ENCODE measurements at regions not wholly inside any gene's neighbourhood (a gene's known extent, or its start where the extent isn't known, plus 50 kb on each side); places are given as distances from the start of the nearest gene placed in this dataset.
"Not testable (repeated sequence)": the region's sequence is repeated elsewhere in the genome, so short reads cannot be mapped to it uniquely, and the experiment has no call there.

GRCh38 chr4:3929431-3929830 lies 163.2 kb downstream of the ADRA2C start:
- H3K27ac ChIP-seq (ENCODE audit: low read length); ATAC-seq; H3K4me1 Mint-ChIP-seq; H3K27ac Mint-ChIP-seq; H3K36me3 ChIP-seq (ENCODE audit: control insufficient read depth, insufficient read depth, low read length); H3K27me3 ChIP-seq (ENCODE audit: control insufficient read depth, insufficient read depth, low read length); H3K4me1 ChIP-seq (ENCODE audit: control insufficient read depth, insufficient read depth, low read length); H3K4me3 Mint-ChIP-seq; H3K9me3 Mint-ChIP-seq; H3K36me3 Mint-ChIP-seq; H3K9me3 ChIP-seq (ENCODE audit: control insufficient read depth, insufficient read depth, low read length); DNase-seq; intact Hi-C loops (cut with micrococcal nuclease); H3K4me3 ChIP-seq (ENCODE audit: low read length): not testable (repeated sequence)
- peaks cover 20 to 23% of the 10 kb centered on the region in 2 donors for H3K27me3 Mint-ChIP-seq (ENCODE audit: low read depth in 2 of 2)
- whole genome bisulfite sequencing (ENCODE audit: insufficient coverage), result 93% methylated on average over 8 of the region's 8 CpGs

GRCh38 chr4:3932734-3933133 lies 166.5 kb downstream of the ADRA2C start:
- ATAC-seq; DNase-seq; H3K27ac Mint-ChIP-seq; H3K36me3 Mint-ChIP-seq; H3K4me3 Mint-ChIP-seq; H3K4me1 Mint-ChIP-seq; H3K36me3 ChIP-seq (ENCODE audit: control insufficient read depth, insufficient read depth, low read length); H3K9me3 Mint-ChIP-seq; H3K27ac ChIP-seq (ENCODE audit: low read length); intact Hi-C loops (cut with micrococcal nuclease); H3K4me3 ChIP-seq (ENCODE audit: low read length); H3K27me3 ChIP-seq (ENCODE audit: control insufficient read depth, insufficient read depth, low read length); H3K4me1 ChIP-seq (ENCODE audit: control insufficient read depth, insufficient read depth, low read length); H3K9me3 ChIP-seq (ENCODE audit: control insufficient read depth, insufficient read depth, low read length): not testable (repeated sequence)
- WGBS (ENCODE audit: insufficient coverage), result 89% methylated on average over 7 of the region's 8 CpGs
- H3K27me3 Mint-ChIP-seq (ENCODE audit: low read depth in 2 of 2), result peaks cover 12 to 21% of the 10 kb centered on the region in 2 donors

- ATAC-seq, result not testable (repeated sequence)
These were observed 169.2 kb downstream of the ADRA2C start for GRCh38 chr4:3935406-3935805.

GRCh38 chr4:3936184-3936583 lies 170.0 kb downstream of the ADRA2C start:
- no peaks in the 10 kb centered on the region for H3K36me3 ChIP-seq (ENCODE audit: control insufficient read depth, insufficient read depth, low read length)
- ATAC-seq (no peak), DNase-seq (no peak)
- H3K36me3 Mint-ChIP-seq, result no peaks in the 10 kb centered on the region
- TF ChIP-seq CTCF (IDR thresholded peaks at IDR 0.05), result no peak
- H3K4me3 ChIP-seq (ENCODE audit: low read length), result no peak overlapping the region
- no peak overlapping the region for H3K27ac Mint-ChIP-seq
- no peaks in the 10 kb centered on the region for H3K4me1 Mint-ChIP-seq
- intact Hi-C loops (cut with micrococcal nuclease), result no loop called here
- no peaks in the 10 kb centered on the region for H3K4me1 ChIP-seq (ENCODE audit: control insufficient read depth, insufficient read depth, low read length)
- no peak overlapping the region for H3K4me3 Mint-ChIP-seq
- H3K9me3 ChIP-seq (ENCODE audit: control insufficient read depth, insufficient read depth, low read length), result no peaks in the 10 kb centered on the region
- no peak overlapping the region for H3K27ac ChIP-seq (ENCODE audit: low read length)
- no peaks in the 10 kb centered on the region for H3K27me3 ChIP-seq (ENCODE audit: control insufficient read depth, insufficient read depth, low read length)
- WGBS (ENCODE audit: insufficient coverage), result 90% methylated on average over 12 of the region's 13 CpGs
- peaks cover 0 to 5% of the 10 kb centered on the region in 2 donors for H3K27me3 Mint-ChIP-seq (ENCODE audit: low read depth in 2 of 2)
- H3K9me3 Mint-ChIP-seq, result no peaks in the 10 kb centered on the region

More at GRCh38 chr4:3935406-3935805, 169.2 kb downstream of the ADRA2C start:
- H3K27ac ChIP-seq (ENCODE audit: low read length); H3K27me3 Mint-ChIP-seq (ENCODE audit: low read depth in 2 of 2); H3K4me1 Mint-ChIP-seq; H3K27ac Mint-ChIP-seq; H3K4me1 ChIP-seq (ENCODE audit: control insufficient read depth, insufficient read depth, low read length); H3K36me3 ChIP-seq (ENCODE audit: control insufficient read depth, insufficient read depth, low read length); H3K36me3 Mint-ChIP-seq; H3K4me3 ChIP-seq (ENCODE audit: low read length); H3K9me3 ChIP-seq (ENCODE audit: control insufficient read depth, insufficient read depth, low read length); H3K4me3 Mint-ChIP-seq; intact Hi-C loops (cut with micrococcal nuclease); H3K9me3 Mint-ChIP-seq; H3K27me3 ChIP-seq (ENCODE audit: control insufficient read depth, insufficient read depth, low read length); DNase-seq: not testable (repeated sequence)
- 94% methylated on average over 10 of the region's 10 CpGs for WGBS (ENCODE audit: insufficient coverage)

GRCh38 chr4:3937849-3938562 lies 171.8 kb downstream of the ADRA2C start:
- DNase-seq; H3K36me3 Mint-ChIP-seq; H3K4me3 Mint-ChIP-seq; H3K4me3 ChIP-seq (ENCODE audit: low read length); ATAC-seq; intact Hi-C loops (cut with micrococcal nuclease); H3K27me3 ChIP-seq (ENCODE audit: control insufficient read depth, insufficient read depth, low read length); H3K27ac ChIP-seq (ENCODE audit: low read length); H3K9me3 Mint-ChIP-seq; H3K4me1 ChIP-seq (ENCODE audit: control insufficient read depth, insufficient read depth, low read length); H3K27ac Mint-ChIP-seq; H3K36me3 ChIP-seq (ENCODE audit: control insufficient read depth, insufficient read depth, low read length); H3K4me1 Mint-ChIP-seq; H3K9me3 ChIP-seq (ENCODE audit: control insufficient read depth, insufficient read depth, low read length): not testable (repeated sequence)
- peaks cover 14 to 18% of the 10 kb centered on the region in 2 donors for H3K27me3 Mint-ChIP-seq (ENCODE audit: low read depth in 2 of 2)
- 71% methylated on average over 16 of the region's 18 CpGs for WGBS (ENCODE audit: insufficient coverage)

DNA sequence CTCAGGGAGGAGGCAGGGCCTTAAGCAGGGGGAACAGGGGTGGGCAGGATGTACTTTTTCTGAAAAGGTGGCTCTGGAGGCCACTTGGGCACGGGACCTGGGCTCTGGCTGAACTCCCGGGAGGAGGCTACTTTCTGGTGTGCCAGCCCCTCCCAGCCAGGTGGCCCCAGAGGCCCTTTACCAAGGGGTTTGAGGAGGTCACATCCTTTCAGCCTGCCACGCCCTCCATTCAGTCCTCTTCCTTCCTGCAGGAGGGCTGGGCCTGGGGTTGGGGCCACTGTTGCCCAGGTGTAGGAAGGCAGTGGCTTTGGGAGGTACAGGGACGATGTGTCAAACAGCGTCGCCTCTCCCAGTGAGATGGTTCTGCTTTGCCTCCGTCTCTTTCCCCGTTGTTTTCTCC lies 172.5 kb downstream of the ADRA2C start:
- 83% methylated on average over 8 of the region's 8 CpGs for WGBS (ENCODE audit: insufficient coverage)
- H3K4me3 ChIP-seq (ENCODE audit: low read length); H3K4me1 Mint-ChIP-seq; intact Hi-C loops (cut with micrococcal nuclease); H3K36me3 ChIP-seq (ENCODE audit: control insufficient read depth, insufficient read depth, low read length); H3K9me3 ChIP-seq (ENCODE audit: control insufficient read depth, insufficient read depth, low read length); H3K4me1 ChIP-seq (ENCODE audit: control insufficient read depth, insufficient read depth, low read length); ATAC-seq; H3K4me3 Mint-ChIP-seq; H3K27ac Mint-ChIP-seq; DNase-seq; H3K27me3 ChIP-seq (ENCODE audit: control insufficient read depth, insufficient read depth, low read length); H3K27ac ChIP-seq (ENCODE audit: low read length); H3K9me3 Mint-ChIP-seq; H3K36me3 Mint-ChIP-seq: not testable (repeated sequence)
- peaks cover 18 to 20% of the 10 kb centered on the region in 2 donors for H3K27me3 Mint-ChIP-seq (ENCODE audit: low read depth in 2 of 2)

- peaks cover 18 to 23% of the 10 kb centered on the region in 2 donors for H3K27me3 Mint-ChIP-seq (ENCODE audit: low read depth in 2 of 2)
- not testable (repeated sequence) for H3K27ac ChIP-seq (ENCODE audit: low read length); H3K36me3 ChIP-seq (ENCODE audit: control insufficient read depth, insufficient read depth, low read length); H3K9me3 ChIP-seq (ENCODE audit: control insufficient read depth, insufficient read depth, low read length); H3K36me3 Mint-ChIP-seq; H3K4me3 ChIP-seq (ENCODE audit: low read length); DNase-seq; H3K27me3 ChIP-seq (ENCODE audit: control insufficient read depth, insufficient read depth, low read length); H3K4me1 Mint-ChIP-seq; H3K4me3 Mint-ChIP-seq; ATAC-seq; H3K9me3 Mint-ChIP-seq; H3K27ac Mint-ChIP-seq; H3K4me1 ChIP-seq (ENCODE audit: control insufficient read depth, insufficient read depth, low read length)
- intact Hi-C loops (cut with micrococcal nuclease), result loop anchor here (5.0 to 10.0 kb wide), 2 partner anchors 593 to 835 kb away; no protein-coding TSS in a partner anchor
- WGBS (ENCODE audit: insufficient coverage), result 52% methylated on average over 9 of the region's 10 CpGs
These were observed 173.9 kb downstream of the ADRA2C start for GRCh38 chr4:3939954-3940591.
